ENCODE measurements at regions not wholly inside any gene's neighbourhood (a gene's known extent, or its start where the extent isn't known, plus 50 kb on each side); places are given as distances from the start of the nearest gene placed in this dataset.

GRCh38 chr13:40338217-40338616 is 328.2 kb downstream of the FOXO1 start:
- TF ChIP-seq ZNF274 (IDR thresholded peaks at IDR 0.05; ENCODE audit: low read depth, low read length) (no peak), YY1 (IDR thresholded peaks at IDR 0.05; ENCODE audit: insufficient read depth, insufficient read length) (no peak), SUZ12 (IDR thresholded peaks at IDR 0.05; ENCODE audit: extremely low read depth, insufficient read depth, insufficient read length) (no peak)
